KMS-11 (cell line): ENCODE measurements at regions not wholly inside any gene's neighbourhood (a gene's known extent, or its start where the extent isn't known, plus 50 kb on each side); places are given as distances from the start of the nearest gene placed in this dataset.

Source experiments
- H2AFZ ChIP-seq: fragments of 200-600 bp; sonication (generic); 2 replicates; pipeline ENCODE4 v1.6.1; 2016; ENCODE audit warnings: antibody characterized with exemption, mixed run types, low read depth
- H3K27ac ChIP-seq: fragments of 200-600 bp; sonication (generic); 2 replicates; pipeline ENCODE4 v1.6.1; 2016; ENCODE audit warnings: mild to moderate bottlenecking, mixed run types
- H3K27me3 ChIP-seq: fragments of 200-600 bp; sonication (generic); 2 replicates; pipeline ENCODE4 v1.6.1; 2017; ENCODE audit warnings: mild to moderate bottlenecking, low read depth, mixed run types, moderate library complexity; ENCODE audit not compliant: insufficient read depth
- H3K36me3 ChIP-seq: fragments of 200-600 bp; sonication (generic); 2 replicates; pipeline ENCODE4 v1.6.1; 2017; ENCODE audit warnings: mild to moderate bottlenecking, mixed run types; ENCODE audit not compliant: insufficient read depth
- H3K4me1 ChIP-seq: fragments of 200-600 bp; sonication (generic); 2 replicates; pipeline ENCODE4 v1.6.1; 2016; ENCODE audit warnings: mild to moderate bottlenecking, low read depth, mixed run types; ENCODE audit not compliant: poor library complexity, severe bottlenecking
- H3K4me2 ChIP-seq: fragments of 200-600 bp; sonication (generic); 2 replicates; pipeline ENCODE4 v1.7.0; 2016; ENCODE audit warnings: mild to moderate bottlenecking, mixed run types
- H3K4me3 ChIP-seq: fragments of 200-600 bp; sonication (generic); IDR thresholded peaks from 2 replicates; pipeline ENCODE4 v1.6.1; 2017; ENCODE audit warnings: low read depth, low read length, mixed read lengths; ENCODE audit not compliant: insufficient read depth
- H3K79me2 ChIP-seq: fragments of 200-600 bp; sonication (generic); 2 replicates; pipeline ENCODE4 v1.6.1; 2016; ENCODE audit warnings: low read depth, mixed run types; ENCODE audit not compliant: insufficient read depth
- H3K9ac ChIP-seq: fragments of 200-600 bp; sonication (generic); 2 replicates; pipeline ENCODE4 v1.6.1; 2016; ENCODE audit warnings: mild to moderate bottlenecking, mixed run types
- H4K20me1 ChIP-seq: fragments of 200-600 bp; sonication (generic); 2 replicates; pipeline ENCODE4 v1.6.1; 2016; ENCODE audit warnings: mild to moderate bottlenecking, mixed run types; ENCODE audit not compliant: insufficient read depth
- CTCF ChIP-seq: fragments of 200-600 bp; sonication (generic); conservative IDR thresholded peaks from 2 replicates; pipeline ENCODE4 v1.6.1; 2017; ENCODE audit warnings: low read depth, mild to moderate bottlenecking, antibody characterized with exemption, low read length, moderate library complexity, mixed read lengths

- H3K36me3 ChIP-seq: no peaks in the 10 kb centered on the region
- H3K4me2 ChIP-seq: no peak overlapping the region
- TF ChIP-seq CTCF: no peak
- no peak overlapping the region for H3K4me3 ChIP-seq
- no peak overlapping the region for H3K9ac ChIP-seq
- H3K27me3 ChIP-seq: no peaks in the 10 kb centered on the region
- H4K20me1 ChIP-seq: no peaks in the 10 kb centered on the region
- no peak overlapping the region for H3K27ac ChIP-seq
- no peaks in the 10 kb centered on the region for H3K4me1 ChIP-seq
- H3K79me2 ChIP-seq: no peaks in the 10 kb centered on the region
- no peak overlapping the region for H2AFZ ChIP-seq
These were observed 50.3 kb upstream of the FNDC1 start for GRCh38 chr6:159118924-159119323.

- H3K27ac ChIP-seq: no peak overlapping the region
- H3K4me2 ChIP-seq: no peak overlapping the region
- H3K9ac ChIP-seq: no peak overlapping the region
- H3K79me2 ChIP-seq: no peaks in the 10 kb centered on the region
- no peaks in the 10 kb centered on the region for H4K20me1 ChIP-seq
- H2AFZ ChIP-seq: no peak overlapping the region
- H3K27me3 ChIP-seq: no peaks in the 10 kb centered on the region
- H3K4me3 ChIP-seq: no peak overlapping the region
- no peaks in the 10 kb centered on the region for H3K4me1 ChIP-seq
- no peak for TF ChIP-seq CTCF
- no peaks in the 10 kb centered on the region for H3K36me3 ChIP-seq
These were observed 51.6 kb upstream of the FNDC1 start for GRCh38 chr6:159117563-159117962.

- Histone ChIP-seq H3K36me3 (no peaks in the 10 kb centered on the region), H3K27ac (no peak overlapping the region), H3K4me3 (no peak overlapping the region), H3K4me1 (no peaks in the 10 kb centered on the region), H3K4me2 (no peak overlapping the region), H3K9ac (no peak overlapping the region), H4K20me1 (no peaks in the 10 kb centered on the region), H3K79me2 (no peaks in the 10 kb centered on the region), H3K27me3 (no peaks in the 10 kb centered on the region), H2AFZ (no peak overlapping the region)
- no peak for TF ChIP-seq CTCF
These were observed 52.2 kb upstream of the FNDC1 start for GRCh38 chr6:159117046-159117445.

- H3K4me3 ChIP-seq: no peak overlapping the region
- no peak overlapping the region for H3K9ac ChIP-seq
- no peak overlapping the region for H3K27ac ChIP-seq
- no peak for TF ChIP-seq CTCF
- H3K79me2 ChIP-seq: no peaks in the 10 kb centered on the region
- no peak overlapping the region for H3K4me2 ChIP-seq
- H3K4me1 ChIP-seq: no peaks in the 10 kb centered on the region
- H3K36me3 ChIP-seq: no peaks in the 10 kb centered on the region
- H4K20me1 ChIP-seq: no peaks in the 10 kb centered on the region
- H3K27me3 ChIP-seq: no peaks in the 10 kb centered on the region
- no peak overlapping the region for H2AFZ ChIP-seq
These were observed 52.9 kb upstream of the FNDC1 start for GRCh38 chr6:159116343-159116742.

GRCh38 chr6:159114569-159114968 is 54.6 kb upstream of the FNDC1 start:
- H3K79me2 ChIP-seq: no peaks in the 10 kb centered on the region
- no peak for TF ChIP-seq CTCF
- H2AFZ ChIP-seq: no peak overlapping the region
- H3K27ac ChIP-seq: no peak overlapping the region
- peaks cover 5% of the 10 kb centered on the region for H3K4me1 ChIP-seq
- no peak overlapping the region for H3K4me3 ChIP-seq
- no peak overlapping the region for H3K9ac ChIP-seq
- no peaks in the 10 kb centered on the region for H3K27me3 ChIP-seq
- H3K4me2 ChIP-seq: no peak overlapping the region
- H3K36me3 ChIP-seq: no peaks in the 10 kb centered on the region
- no peaks in the 10 kb centered on the region for H4K20me1 ChIP-seq
